Vagina (tissue), 2 donors: ENCODE measurements at regions not wholly inside any gene's neighbourhood (a gene's known extent, or its start where the extent isn't known, plus 50 kb on each side); places are given as distances from the start of the nearest gene placed in this dataset.

Source experiments
- POLR2AphosphoS5 ChIP-seq, 2 donors: sonication (generic); formaldehyde crosslinking; IDR thresholded peaks; one replicate each; pipeline ENCODE4 v1.9.0; 2017; ENCODE audit warnings: antibody characterized with exemption in 2 of 2, mild to moderate bottlenecking in 2 of 2, low read depth in 1 of 2; ENCODE audit not compliant: insufficient read depth in 1 of 2
- TF ChIP-seq, protein P1 (sequence below), 3 experiments: fragments of 450-650 bp in 2 of 3; fragments of 200-600 bp in 1 of 3; sonication (generic) in 1 of 3; IDR thresholded peaks; one replicate each; pipeline ENCODE4 v1.5.1; 2017 to 2019; ENCODE audit warnings: antibody characterized with exemption in 3 of 3, mild to moderate bottlenecking in 2 of 3, moderate library complexity in 2 of 3

DNA sequence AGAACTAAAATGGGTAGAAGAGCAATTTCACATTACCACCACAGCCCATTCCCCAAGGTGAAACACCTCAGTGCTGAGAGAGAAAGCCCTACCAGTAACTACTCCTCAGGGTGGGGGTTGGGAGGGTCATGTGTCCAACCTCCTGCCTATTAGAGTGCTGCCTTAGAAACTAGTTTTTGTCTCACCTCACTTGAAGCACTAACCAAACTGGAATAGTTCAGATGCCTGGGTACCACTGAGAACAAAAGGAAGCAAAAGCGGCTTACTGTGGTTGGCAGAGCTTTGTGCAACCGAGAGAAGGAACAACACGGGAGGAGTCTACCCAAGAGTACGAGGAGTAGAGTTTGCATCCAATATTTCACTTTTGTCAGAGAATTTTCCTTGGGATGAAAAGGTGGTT is 1207.5 kb upstream of the ADGRL2 start:
- no peak for TF ChIP-seq POLR2AphosphoS5 (IDR thresholded peaks at IDR 0.05; ENCODE audit: insufficient read depth in 1 of 2, low read depth in 1 of 2)
- TF ChIP-seq, protein P1, sequence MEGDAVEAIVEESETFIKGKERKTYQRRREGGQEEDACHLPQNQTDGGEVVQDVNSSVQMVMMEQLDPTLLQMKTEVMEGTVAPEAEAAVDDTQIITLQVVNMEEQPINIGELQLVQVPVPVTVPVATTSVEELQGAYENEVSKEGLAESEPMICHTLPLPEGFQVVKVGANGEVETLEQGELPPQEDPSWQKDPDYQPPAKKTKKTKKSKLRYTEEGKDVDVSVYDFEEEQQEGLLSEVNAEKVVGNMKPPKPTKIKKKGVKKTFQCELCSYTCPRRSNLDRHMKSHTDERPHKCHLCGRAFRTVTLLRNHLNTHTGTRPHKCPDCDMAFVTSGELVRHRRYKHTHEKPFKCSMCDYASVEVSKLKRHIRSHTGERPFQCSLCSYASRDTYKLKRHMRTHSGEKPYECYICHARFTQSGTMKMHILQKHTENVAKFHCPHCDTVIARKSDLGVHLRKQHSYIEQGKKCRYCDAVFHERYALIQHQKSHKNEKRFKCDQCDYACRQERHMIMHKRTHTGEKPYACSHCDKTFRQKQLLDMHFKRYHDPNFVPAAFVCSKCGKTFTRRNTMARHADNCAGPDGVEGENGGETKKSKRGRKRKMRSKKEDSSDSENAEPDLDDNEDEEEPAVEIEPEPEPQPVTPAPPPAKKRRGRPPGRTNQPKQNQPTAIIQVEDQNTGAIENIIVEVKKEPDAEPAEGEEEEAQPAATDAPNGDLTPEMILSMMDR (IDR thresholded peaks at IDR 0.05), result no peak
